ENCODE measurements at regions not wholly inside any gene's neighbourhood (a gene's known extent, or its start where the extent isn't known, plus 50 kb on each side); places are given as distances from the start of the nearest gene placed in this dataset.

DNA sequence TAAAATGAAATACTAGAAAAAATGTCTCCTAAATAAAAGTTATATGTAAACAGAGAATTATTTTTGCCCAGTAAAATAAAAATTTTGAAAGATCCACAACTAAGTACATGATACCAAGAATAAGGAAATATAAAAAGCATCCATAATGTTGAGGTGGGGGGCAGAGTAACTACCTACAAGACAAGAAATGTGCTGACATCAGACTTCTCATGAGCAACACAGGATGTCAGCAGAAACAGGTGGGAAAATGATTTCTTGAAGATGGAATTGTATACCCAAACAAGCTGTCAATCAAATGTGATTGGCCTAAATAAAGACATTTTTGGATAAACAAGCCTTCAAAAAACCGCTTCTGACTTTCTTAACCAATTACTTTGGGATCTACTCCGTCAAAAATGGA, 143.9 kb upstream of the LIPC start:
- Histone ChIP-seq H3K4me1 (ENCODE audit: control insufficient read depth, insufficient read depth, low read length) (no peaks in the 10 kb centered on the region), H3K27ac (ENCODE audit: low read length) (no peak overlapping the region), H3K27me3 (ENCODE audit: control insufficient read depth, insufficient read depth, low read length) (no peaks in the 10 kb centered on the region), H3K9me3 (ENCODE audit: control insufficient read depth, insufficient read depth, low read length) (no peaks in the 10 kb centered on the region), H3K36me3 (ENCODE audit: control insufficient read depth, insufficient read depth, low read length) (no peaks in the 10 kb centered on the region), H3K4me3 (ENCODE audit: low read length) (no peak overlapping the region)
- H3K4me1 Mint-ChIP-seq: peaks cover 4 to 23% of the 10 kb centered on the region in 2 donors
- no peaks in the 10 kb centered on the region for H3K27me3 Mint-ChIP-seq (ENCODE audit: low read depth in 2 of 2)
- WGBS (ENCODE audit: insufficient coverage): 91% methylated on average over 2 of the region's 2 CpGs
- TF ChIP-seq, protein P1, sequence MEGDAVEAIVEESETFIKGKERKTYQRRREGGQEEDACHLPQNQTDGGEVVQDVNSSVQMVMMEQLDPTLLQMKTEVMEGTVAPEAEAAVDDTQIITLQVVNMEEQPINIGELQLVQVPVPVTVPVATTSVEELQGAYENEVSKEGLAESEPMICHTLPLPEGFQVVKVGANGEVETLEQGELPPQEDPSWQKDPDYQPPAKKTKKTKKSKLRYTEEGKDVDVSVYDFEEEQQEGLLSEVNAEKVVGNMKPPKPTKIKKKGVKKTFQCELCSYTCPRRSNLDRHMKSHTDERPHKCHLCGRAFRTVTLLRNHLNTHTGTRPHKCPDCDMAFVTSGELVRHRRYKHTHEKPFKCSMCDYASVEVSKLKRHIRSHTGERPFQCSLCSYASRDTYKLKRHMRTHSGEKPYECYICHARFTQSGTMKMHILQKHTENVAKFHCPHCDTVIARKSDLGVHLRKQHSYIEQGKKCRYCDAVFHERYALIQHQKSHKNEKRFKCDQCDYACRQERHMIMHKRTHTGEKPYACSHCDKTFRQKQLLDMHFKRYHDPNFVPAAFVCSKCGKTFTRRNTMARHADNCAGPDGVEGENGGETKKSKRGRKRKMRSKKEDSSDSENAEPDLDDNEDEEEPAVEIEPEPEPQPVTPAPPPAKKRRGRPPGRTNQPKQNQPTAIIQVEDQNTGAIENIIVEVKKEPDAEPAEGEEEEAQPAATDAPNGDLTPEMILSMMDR (IDR thresholded peaks at IDR 0.05): no peak
- intact Hi-C loops (cut with micrococcal nuclease): no loop called here
- H3K4me3 Mint-ChIP-seq: no peak overlapping the region
- no peak for DNase-seq
- H3K36me3 Mint-ChIP-seq: no peaks in the 10 kb centered on the region
- H3K27ac Mint-ChIP-seq: no peak overlapping the region
- no peak for ATAC-seq
- no peaks in the 10 kb centered on the region for H3K9me3 Mint-ChIP-seq

DNA sequence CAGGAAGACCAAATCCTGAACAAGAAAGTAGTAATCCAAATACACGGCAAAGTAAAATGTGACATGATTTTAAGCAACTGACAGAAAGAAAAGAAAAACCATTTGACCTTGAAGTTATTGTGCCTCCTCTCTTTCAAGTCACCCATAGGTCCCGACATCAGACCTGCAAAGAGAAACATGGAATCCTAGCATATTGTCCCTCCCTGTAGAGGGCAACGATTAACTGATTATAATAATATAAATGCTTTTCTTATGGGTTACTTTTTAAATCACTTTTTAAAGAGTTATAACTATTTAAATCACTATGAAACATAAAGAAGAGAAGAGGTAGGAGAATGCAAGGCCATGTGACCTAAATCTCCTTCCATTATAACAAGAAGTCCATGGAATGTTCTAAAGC, 143.2 kb upstream of the LIPC start:
- intact Hi-C loops (cut with micrococcal nuclease): no loop called here
- Histone ChIP-seq H3K4me1 (ENCODE audit: control insufficient read depth, insufficient read depth, low read length) (no peaks in the 10 kb centered on the region), H3K9me3 (ENCODE audit: control insufficient read depth, insufficient read depth, low read length) (no peaks in the 10 kb centered on the region), H3K4me3 (ENCODE audit: low read length) (no peak overlapping the region), H3K36me3 (ENCODE audit: control insufficient read depth, insufficient read depth, low read length) (no peaks in the 10 kb centered on the region), H3K27ac (ENCODE audit: low read length) (no peak overlapping the region), H3K27me3 (ENCODE audit: control insufficient read depth, insufficient read depth, low read length) (no peaks in the 10 kb centered on the region)
- DNase-seq: no peak
- H3K27ac Mint-ChIP-seq: no peak overlapping the region
- no peaks in the 10 kb centered on the region for H3K9me3 Mint-ChIP-seq
- TF ChIP-seq, protein P1 (IDR thresholded peaks at IDR 0.05): no peak
- H3K4me1 Mint-ChIP-seq: peaks cover 4 to 24% of the 10 kb centered on the region in 2 donors
- WGBS (ENCODE audit: insufficient coverage): 100% methylated on average over 1 of the region's 3 CpGs
- no peak for ATAC-seq
- no peaks in the 10 kb centered on the region for H3K36me3 Mint-ChIP-seq
- H3K27me3 Mint-ChIP-seq (ENCODE audit: low read depth in 2 of 2): no peaks in the 10 kb centered on the region
- no peak overlapping the region for H3K4me3 Mint-ChIP-seq

DNA sequence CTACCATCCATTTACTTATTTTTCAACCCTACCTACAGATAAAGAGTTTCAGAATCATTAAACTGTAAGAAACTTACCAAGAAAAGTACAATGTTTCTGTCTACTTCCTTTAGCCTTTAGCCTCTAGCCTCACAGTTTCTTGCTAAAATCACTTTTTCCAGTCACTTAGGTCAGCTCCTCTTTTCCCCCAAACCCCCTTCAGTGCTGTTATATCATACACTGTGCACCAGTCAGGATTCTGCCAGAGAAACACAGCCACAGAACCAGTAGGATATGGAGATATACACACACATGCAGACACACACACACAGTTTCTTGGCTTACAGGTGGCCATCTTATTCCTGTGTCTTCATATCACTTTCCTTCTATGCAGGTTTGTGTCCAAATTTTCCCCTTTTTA, 139.9 kb upstream of the LIPC start:
- Mint-ChIP-seq H3K36me3 (no peaks in the 10 kb centered on the region), H3K27me3 (ENCODE audit: low read depth in 2 of 2) (no peaks in the 10 kb centered on the region), H3K4me3 (no peak overlapping the region), H3K9me3 (no peaks in the 10 kb centered on the region), H3K4me1 (peaks cover 8 to 45% of the 10 kb centered on the region in 2 donors), H3K27ac (no peak overlapping the region)
- no peaks in the 10 kb centered on the region for H3K4me1 ChIP-seq (ENCODE audit: control insufficient read depth, insufficient read depth, low read length)
- ATAC-seq (no peak), DNase-seq (no peak)
- TF ChIP-seq, protein P1 (IDR thresholded peaks at IDR 0.05): no peak
- intact Hi-C loops (cut with micrococcal nuclease): no loop called here
- no peak overlapping the region for H3K4me3 ChIP-seq (ENCODE audit: low read length)
- H3K9me3 ChIP-seq (ENCODE audit: control insufficient read depth, insufficient read depth, low read length): no peaks in the 10 kb centered on the region
- no peaks in the 10 kb centered on the region for H3K27me3 ChIP-seq (ENCODE audit: control insufficient read depth, insufficient read depth, low read length)
- H3K36me3 ChIP-seq (ENCODE audit: control insufficient read depth, insufficient read depth, low read length): no peaks in the 10 kb centered on the region
- H3K27ac ChIP-seq (ENCODE audit: low read length): no peak overlapping the region

- H3K9me3 Mint-ChIP-seq: no peaks in the 10 kb centered on the region
- no peaks in the 10 kb centered on the region for H3K9me3 ChIP-seq (ENCODE audit: control insufficient read depth, insufficient read depth, low read length)
- intact Hi-C loops (cut with micrococcal nuclease): no loop called here
- TF ChIP-seq, protein P1 (IDR thresholded peaks at IDR 0.05): no peak
- H3K36me3 ChIP-seq (ENCODE audit: control insufficient read depth, insufficient read depth, low read length): no peaks in the 10 kb centered on the region
- H3K36me3 Mint-ChIP-seq: no peaks in the 10 kb centered on the region
- WGBS (ENCODE audit: insufficient coverage): 75% methylated on average over 3 of the region's 3 CpGs
- no peak overlapping the region for H3K27ac Mint-ChIP-seq
- H3K27ac ChIP-seq (ENCODE audit: low read length): no peak overlapping the region
- H3K27me3 Mint-ChIP-seq (ENCODE audit: low read depth in 2 of 2): no peaks in the 10 kb centered on the region
- peaks cover 8 to 45% of the 10 kb centered on the region in 2 donors for H3K4me1 Mint-ChIP-seq
- H3K4me1 ChIP-seq (ENCODE audit: control insufficient read depth, insufficient read depth, low read length): no peaks in the 10 kb centered on the region
- DNase-seq (no peak), ATAC-seq (no peak)
- H3K27me3 ChIP-seq (ENCODE audit: control insufficient read depth, insufficient read depth, low read length): no peaks in the 10 kb centered on the region
- no peak overlapping the region for H3K4me3 ChIP-seq (ENCODE audit: low read length)
- no peak overlapping the region for H3K4me3 Mint-ChIP-seq
Observed at GRCh38 chr15:58292751-58293175, 139.0 kb upstream of the LIPC start.

Measured in natural killer cell (primary cell).